SK-N-SH (cell line): ENCODE measurements at regions not wholly inside any gene's neighbourhood (a gene's known extent, or its start where the extent isn't known, plus 50 kb on each side); places are given as distances from the start of the nearest gene placed in this dataset.
"Not testable (repeated sequence)": the region's sequence is repeated elsewhere in the genome, so short reads cannot be mapped to it uniquely, and the experiment has no call there.

Experiments
- CTCF ChIA-PET: fragments of 300-600, 350-600 bp; formaldehyde crosslinking; extraction: SDS; loops from one replicate; lab custom pipeline; 2021; lab: Yijun Ruan, JAX
- POLR2A ChIA-PET: fragments of 350-600 bp; sonication (Branson Sonifier 250); formaldehyde crosslinking; extraction: SDS; loops from one replicate; lab custom pipeline; 2020; ENCODE audit warnings: antibody characterized with exemption, inconsistent platforms; lab: Yijun Ruan, JAX
- DNase-seq: peaks from one replicate; pipeline ENCODE4 v3.0.0; 2012
- H2AFZ ChIP-seq: fragments of 200-600 bp; sonication (generic); 2 replicates; pipeline ENCODE4 v1.8.1; 2016; ENCODE audit warnings: antibody characterized with exemption, mild to moderate bottlenecking, low read depth
- H3F3A ChIP-seq: fragments of 200-600 bp; sonication (generic); replicated peaks from 2 replicates; pipeline ENCODE3; 2016; ENCODE audit warnings: antibody characterized with exemption, mild to moderate bottlenecking; ENCODE audit not compliant: insufficient read depth
- H3K27ac ChIP-seq, 2 experiments: fragments of 200-500 bp in 1 of 2; fragments of 200-600 bp in 1 of 2; sonication (Bioruptor generic) in 1 of 2; sonication (generic), shearing (Covaris generic) in 1 of 2; 2 replicates each; pipeline versions ENCODE4 v1.5.1 to v1.6.1; 2014 to 2016; ENCODE audit warnings: low read depth in 2 of 2, inconsistent platforms in 1 of 2, low read length in 1 of 2, mild to moderate bottlenecking in 1 of 2, mixed read lengths in 1 of 2
- H3K27me3 ChIP-seq: fragments of 200-600 bp; sonication (generic), shearing (Covaris generic); 2 replicates; pipeline ENCODE4 v1.6.1; 2016; ENCODE audit warnings: mixed run types; ENCODE audit not compliant: insufficient read depth
- H3K36me3 ChIP-seq, 2 experiments: fragments of 200-500 bp in 1 of 2; fragments of 200-600 bp in 1 of 2; sonication (Bioruptor generic) in 1 of 2; sonication (generic) in 1 of 2; replicated peaks in 1 of 2; 2 replicates each; pipeline versions ENCODE3 to v1.5.1; 2014 to 2016; ENCODE audit warnings: low read length in 1 of 2, mild to moderate bottlenecking in 1 of 2; ENCODE audit not compliant: insufficient read depth in 2 of 2, control insufficient read depth in 1 of 2
- H3K4me1 ChIP-seq, 2 experiments: fragments of 200-500 bp in 1 of 2; fragments of 200-600 bp in 1 of 2; sonication (Bioruptor generic) in 1 of 2; sonication (generic), shearing (Covaris generic) in 1 of 2; 2 replicates each; pipeline versions ENCODE4 v1.5.1 to v1.6.1; 2014 to 2016; ENCODE audit warnings: low read depth in 1 of 2, low read length in 1 of 2, mixed run types in 1 of 2; ENCODE audit not compliant: insufficient read depth in 2 of 2, control insufficient read depth in 1 of 2
- H3K4me2 ChIP-seq: fragments of 200-600 bp; sonication (generic), shearing (Covaris generic); 2 replicates; pipeline ENCODE4 v1.6.1; 2017; ENCODE audit warnings: mixed run types
- H3K4me3 ChIP-seq, 2 experiments: fragments of 200-500 bp in 1 of 2; fragments of 200-600 bp in 1 of 2; sonication (Bioruptor generic) in 1 of 2; sonication (generic), shearing (Covaris generic) in 1 of 2; 2 replicates each; pipeline versions ENCODE4 v1.5.1 to v1.8.1; 2014 to 2016; ENCODE audit warnings: low read depth in 2 of 2, inconsistent platforms in 1 of 2, low read length in 1 of 2, mild to moderate bottlenecking in 1 of 2, mixed read lengths in 1 of 2, moderate library complexity in 1 of 2
- H3K79me2 ChIP-seq: fragments of 200-600 bp; sonication (generic); 2 replicates; pipeline ENCODE4 v1.8.1; 2017; ENCODE audit warnings: mild to moderate bottlenecking; ENCODE audit not compliant: insufficient read depth
- H3K9ac ChIP-seq: fragments of 200-600 bp; sonication (generic); 2 replicates; pipeline ENCODE4 v1.6.1; 2017; ENCODE audit warnings: mixed run types
- H3K9me2 ChIP-seq: fragments of 200-600 bp; sonication (generic); 2 replicates; pipeline ENCODE4 v1.6.1; 2017; ENCODE audit warnings: mixed run types
- H3K9me3 ChIP-seq: fragments of 200-600 bp; sonication (generic); 2 replicates; pipeline ENCODE4 v1.6.1; 2017; ENCODE audit warnings: mixed run types, mild to moderate bottlenecking, moderate library complexity
- H4K20me1 ChIP-seq: fragments of 200-600 bp; sonication (generic); 2 replicates; pipeline ENCODE4 v1.6.1; 2017; ENCODE audit warnings: mild to moderate bottlenecking, mixed run types; ENCODE audit not compliant: insufficient read depth
- ELF1 ChIP-seq: IDR thresholded peaks from 2 replicates; pipeline ENCODE4 v1.4.0; 2012
- EZH2phosphoT487 ChIP-seq: fragments of 200-600 bp; sonication (generic); IDR thresholded peaks from 2 replicates; pipeline ENCODE4 v1.6.1; 2017; ENCODE audit warnings: low read depth, mixed run types, mild to moderate bottlenecking, antibody characterized with exemption, moderate library complexity, borderline replicate concordance
- FOXM1 ChIP-seq: IDR thresholded peaks from 2 replicates; pipeline ENCODE4 v1.4.0; 2012; ENCODE audit warnings: low read depth, mild to moderate bottlenecking
- MEF2A ChIP-seq: IDR thresholded peaks from 2 replicates; pipeline ENCODE4 v1.4.0; 2012; ENCODE audit warnings: low read depth, borderline replicate concordance
- MXI1 ChIP-seq: IDR thresholded peaks from 2 replicates; pipeline ENCODE4 v1.6.1; 2012; ENCODE audit warnings: mild to moderate bottlenecking, low read depth, low read length, improper control_type of control experiment
- NFIC ChIP-seq: IDR thresholded peaks from 2 replicates; pipeline ENCODE4 v1.4.0; 2012; ENCODE audit warnings: borderline replicate concordance
- NRF1 ChIP-seq: IDR thresholded peaks from 2 replicates; pipeline ENCODE4 v1.6.1; 2012; ENCODE audit warnings: low read depth, mild to moderate bottlenecking, low read length
- RAD21 ChIP-seq: IDR thresholded peaks from 2 replicates; pipeline ENCODE4 v1.6.1; 2012; ENCODE audit warnings: mild to moderate bottlenecking, low read length
- RCOR1 ChIP-seq: fragments of 150-350 bp; IDR thresholded peaks from 2 replicates; pipeline ENCODE4 v1.6.1; 2017; ENCODE audit warnings: antibody characterized with exemption, low read length
- RXRA ChIP-seq: IDR thresholded peaks from 2 replicates; pipeline ENCODE4 v1.4.0; 2012; ENCODE audit warnings: low read depth, mild to moderate bottlenecking, borderline replicate concordance
- SMC3 ChIP-seq: IDR thresholded peaks from 2 replicates; pipeline ENCODE4 v1.6.1; 2012; ENCODE audit warnings: low read depth, low read length, improper control_type of control experiment
- TAF1 ChIP-seq: IDR thresholded peaks from 2 replicates; pipeline ENCODE4 v1.6.1; 2012; ENCODE audit warnings: low read depth, mild to moderate bottlenecking, low read length, moderate library complexity, borderline replicate concordance
- WGBS: methylation state at CpG from one replicate; pipeline ENCODE4 v1.1.6; 2017; ENCODE audit warnings: low lambda C conversion rate; 5-methylcytosine and 5-hydroxymethylcytosine counted together
- TF ChIP-seq, protein P1 (sequence below): fragments of 150-350 bp; IDR thresholded peaks from 2 replicates; pipeline ENCODE4 v1.6.1; 2017; ENCODE audit warnings: antibody characterized with exemption, low read length, low read depth, borderline replicate concordance
- TF ChIP-seq, protein P2 (sequence below): IDR thresholded peaks from 2 replicates; pipeline ENCODE4 v1.4.0; 2012; ENCODE audit warnings: low read depth
- TF ChIP-seq, protein P3 (sequence below): IDR thresholded peaks from 2 replicates; pipeline ENCODE4; 2012
- TF ChIP-seq, protein P4 (sequence below): IDR thresholded peaks from 2 replicates; pipeline ENCODE4 v1.4.0; 2012; ENCODE audit warnings: low read depth, borderline replicate concordance

DNA sequence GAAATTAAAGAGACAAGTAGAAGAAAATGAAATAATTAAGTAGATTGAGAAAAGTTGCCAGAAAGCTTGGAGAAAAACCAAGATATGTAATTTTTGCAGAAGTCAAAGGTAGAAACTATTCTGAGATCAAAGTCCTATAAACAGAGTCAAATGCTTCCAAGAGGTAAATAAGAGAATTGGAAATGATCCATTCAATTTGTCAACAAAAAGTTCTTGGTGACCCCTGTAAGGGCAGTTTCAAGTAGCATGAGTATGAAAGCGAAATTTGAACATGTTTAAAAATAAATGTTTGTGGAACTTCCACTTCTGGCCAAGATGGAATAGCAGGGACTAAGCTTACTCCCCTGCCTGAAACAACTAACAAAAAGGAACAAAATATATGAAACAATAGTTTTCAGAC is 562.0 kb downstream of the SMARCA1 start:
- no peaks in the 10 kb centered on the region for H3K9me3 ChIP-seq
- no peaks in the 10 kb centered on the region for H3K4me1 ChIP-seq
- no peak overlapping the region for H3K9ac ChIP-seq
- H3K9me2 ChIP-seq: no peaks in the 10 kb centered on the region
- no peak overlapping the region for H2AFZ ChIP-seq
- no peak for DNase-seq
- H3K27me3 ChIP-seq: no peaks in the 10 kb centered on the region
- no peak overlapping the region for H3K27ac ChIP-seq
- POLR2A ChIA-PET: no interaction called here
- H3K4me2 ChIP-seq: no peak overlapping the region
- WGBS: 0% methylated on average over 1 of the region's 1 CpG
- H3K36me3 ChIP-seq: no peaks in the 10 kb centered on the region
- no peaks in the 10 kb centered on the region for H3F3A ChIP-seq
- TF ChIP-seq, protein P1, sequence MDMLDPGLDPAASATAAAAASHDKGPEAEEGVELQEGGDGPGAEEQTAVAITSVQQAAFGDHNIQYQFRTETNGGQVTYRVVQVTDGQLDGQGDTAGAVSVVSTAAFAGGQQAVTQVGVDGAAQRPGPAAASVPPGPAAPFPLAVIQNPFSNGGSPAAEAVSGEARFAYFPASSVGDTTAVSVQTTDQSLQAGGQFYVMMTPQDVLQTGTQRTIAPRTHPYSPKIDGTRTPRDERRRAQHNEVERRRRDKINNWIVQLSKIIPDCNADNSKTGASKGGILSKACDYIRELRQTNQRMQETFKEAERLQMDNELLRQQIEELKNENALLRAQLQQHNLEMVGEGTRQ: no peak
- TF ChIP-seq RAD21 (no peak), MXI1 (no peak), FOXM1 (no peak), NRF1 (no peak), ELF1 (no peak), MEF2A (no peak), NFIC (no peak), SMC3 (no peak), TAF1 (no peak)
- TF ChIP-seq, protein P2, sequence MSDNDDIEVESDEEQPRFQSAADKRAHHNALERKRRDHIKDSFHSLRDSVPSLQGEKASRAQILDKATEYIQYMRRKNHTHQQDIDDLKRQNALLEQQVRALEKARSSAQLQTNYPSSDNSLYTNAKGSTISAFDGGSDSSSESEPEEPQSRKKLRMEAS: no peak
- TF ChIP-seq, protein P3, sequence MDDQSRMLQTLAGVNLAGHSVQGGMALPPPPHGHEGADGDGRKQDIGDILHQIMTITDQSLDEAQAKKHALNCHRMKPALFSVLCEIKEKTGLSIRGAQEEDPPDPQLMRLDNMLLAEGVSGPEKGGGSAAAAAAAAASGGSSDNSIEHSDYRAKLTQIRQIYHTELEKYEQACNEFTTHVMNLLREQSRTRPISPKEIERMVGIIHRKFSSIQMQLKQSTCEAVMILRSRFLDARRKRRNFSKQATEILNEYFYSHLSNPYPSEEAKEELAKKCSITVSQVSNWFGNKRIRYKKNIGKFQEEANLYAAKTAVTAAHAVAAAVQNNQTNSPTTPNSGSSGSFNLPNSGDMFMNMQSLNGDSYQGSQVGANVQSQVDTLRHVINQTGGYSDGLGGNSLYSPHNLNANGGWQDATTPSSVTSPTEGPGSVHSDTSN: no peak
- TF ChIP-seq, all 33 proteins: peak for 0
- H4K20me1 ChIP-seq: no peaks in the 10 kb centered on the region
- H3K4me3 ChIP-seq: no peak overlapping the region
- CTCF ChIA-PET: no interaction called here
- H3K79me2 ChIP-seq: no peaks in the 10 kb centered on the region

DNA sequence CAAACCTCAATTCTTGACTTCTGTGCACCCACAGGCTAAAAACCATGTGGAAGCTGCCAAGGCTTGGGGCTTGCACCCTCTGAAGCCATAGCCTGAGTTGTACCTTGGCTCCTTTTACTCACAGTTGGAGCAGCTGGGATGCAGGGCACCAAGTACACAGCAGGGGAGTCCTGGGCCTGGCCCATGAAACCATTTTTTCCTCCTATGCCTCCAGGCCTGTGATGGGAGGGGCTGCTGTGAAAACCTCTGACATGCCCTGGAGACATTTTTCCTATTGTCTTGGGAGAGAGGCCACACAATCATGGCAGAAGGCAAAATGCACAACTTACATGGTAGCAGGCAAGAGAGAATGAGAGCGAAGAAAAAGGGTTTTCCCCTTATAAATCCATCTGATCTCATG is 568.6 kb downstream of the SMARCA1 start:
- H3F3A ChIP-seq, H3K27ac ChIP-seq, H3K9me3 ChIP-seq, H3K9me2 ChIP-seq, H3K4me2 ChIP-seq, H3K79me2 ChIP-seq, POLR2A ChIA-PET, H3K4me3 ChIP-seq, H3K9ac ChIP-seq, H3K4me1 ChIP-seq, H2AFZ ChIP-seq, DNase-seq, H3K36me3 ChIP-seq, H4K20me1 ChIP-seq, H3K27me3 ChIP-seq: not testable (repeated sequence)
- 4% methylated on average over 1 of the region's 1 CpG for WGBS
- CTCF ChIA-PET: interaction anchor here (1.4 kb wide), 1 partner anchor 21 kb away, joined by 4 read pairs; no protein-coding TSS in a partner anchor

DNA sequence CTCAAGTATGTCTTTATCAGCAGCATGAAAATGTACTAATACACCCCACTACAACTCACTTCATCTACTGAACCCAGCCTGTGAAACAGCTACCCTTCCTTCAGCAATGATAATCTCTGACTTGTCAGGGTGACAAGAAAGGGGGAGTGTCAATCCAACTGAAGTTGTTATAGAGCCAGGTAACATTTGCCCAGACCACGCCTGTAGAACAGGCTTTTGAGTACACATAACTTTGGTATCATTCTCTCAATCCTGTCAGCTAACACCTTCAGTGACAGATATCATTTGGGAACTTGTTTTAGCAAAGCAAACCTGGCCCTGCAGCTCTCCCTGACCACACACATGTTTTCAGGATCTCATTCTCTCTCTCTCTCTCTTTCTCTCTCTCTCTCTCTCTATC is 592.2 kb downstream of the SMARCA1 start:
- no peaks in the 10 kb centered on the region for H3K79me2 ChIP-seq
- no peak for DNase-seq
- WGBS: 0% methylated on average over 1 of the region's 1 CpG
- TF ChIP-seq ELF1 (no peak), EZH2phosphoT487 (no peak), RXRA (no peak), RCOR1 (no peak), MXI1 (no peak)
- TF ChIP-seq, protein P3: no peak
- TF ChIP-seq, protein P4, sequence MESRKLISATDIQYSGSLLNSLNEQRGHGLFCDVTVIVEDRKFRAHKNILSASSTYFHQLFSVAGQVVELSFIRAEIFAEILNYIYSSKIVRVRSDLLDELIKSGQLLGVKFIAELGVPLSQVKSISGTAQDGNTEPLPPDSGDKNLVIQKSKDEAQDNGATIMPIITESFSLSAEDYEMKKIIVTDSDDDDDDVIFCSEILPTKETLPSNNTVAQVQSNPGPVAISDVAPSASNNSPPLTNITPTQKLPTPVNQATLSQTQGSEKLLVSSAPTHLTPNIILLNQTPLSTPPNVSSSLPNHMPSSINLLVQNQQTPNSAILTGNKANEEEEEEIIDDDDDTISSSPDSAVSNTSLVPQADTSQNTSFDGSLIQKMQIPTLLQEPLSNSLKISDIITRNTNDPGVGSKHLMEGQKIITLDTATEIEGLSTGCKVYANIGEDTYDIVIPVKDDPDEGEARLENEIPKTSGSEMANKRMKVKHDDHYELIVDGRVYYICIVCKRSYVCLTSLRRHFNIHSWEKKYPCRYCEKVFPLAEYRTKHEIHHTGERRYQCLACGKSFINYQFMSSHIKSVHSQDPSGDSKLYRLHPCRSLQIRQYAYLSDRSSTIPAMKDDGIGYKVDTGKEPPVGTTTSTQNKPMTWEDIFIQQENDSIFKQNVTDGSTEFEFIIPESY: no peak
- TF ChIP-seq, protein P1: no peak
- TF ChIP-seq, protein P2: no peak

More for the DNA sequence above, 592.2 kb downstream of the SMARCA1 start:
- no peaks in the 10 kb centered on the region for H3K36me3 ChIP-seq
- ChIA-PET CTCF (no interaction called here), POLR2A (no interaction called here)
- no peaks in the 10 kb centered on the region for H3K27me3 ChIP-seq
- H3K9me2 ChIP-seq: no peaks in the 10 kb centered on the region
- H3K27ac ChIP-seq: no peak overlapping the region
- H2AFZ ChIP-seq: no peak overlapping the region
- no peaks in the 10 kb centered on the region for H3F3A ChIP-seq
- no peaks in the 10 kb centered on the region for H3K4me1 ChIP-seq
- no peaks in the 10 kb centered on the region for H3K9me3 ChIP-seq
- no peak overlapping the region for H3K9ac ChIP-seq
- H4K20me1 ChIP-seq: no peaks in the 10 kb centered on the region
- H3K4me2 ChIP-seq: no peak overlapping the region
- no peak overlapping the region for H3K4me3 ChIP-seq
